Right atrium auricular region (tissue), 2 donors: ENCODE measurements at regions not wholly inside any gene's neighbourhood (a gene's known extent, or its start where the extent isn't known, plus 50 kb on each side); places are given as distances from the start of the nearest gene placed in this dataset.

Source experiments
- DNase-seq: peaks from one replicate; pipeline ENCODE4 v3.0.0-alpha.2; 2019; ENCODE audit warnings: low spot score
- H3K27ac ChIP-seq, 2 donors: fragments of 200-600 bp; sonication (generic); 1 replicate in 1 of 2; 2 replicates in 1 of 2; pipeline ENCODE4 v1.5.1; 2016 to 2019
- H3K27me3 ChIP-seq, 2 donors: fragments of 200-600 bp; sonication (generic); one replicate each; pipeline versions ENCODE4 v1.5.1 to v1.6.0; 2017 to 2019
- H3K36me3 ChIP-seq: fragments of 200-600 bp; sonication (generic); one replicate; pipeline ENCODE4 v1.5.1; 2016
- H3K4me1 ChIP-seq, 2 donors: fragments of 200-600 bp; sonication (generic); one replicate each; pipeline versions ENCODE4 v1.5.1 to v1.6.0; 2017 to 2019
- H3K4me3 ChIP-seq, 2 donors: fragments of 200-600 bp; sonication (generic); 1 replicate in 1 of 2; 2 replicates in 1 of 2; pipeline ENCODE4 v1.5.1; 2017 to 2019; ENCODE audit warnings: mild to moderate bottlenecking in 1 of 2, moderate library complexity in 1 of 2
- H3K9me3 ChIP-seq, 2 donors: fragments of 200-600 bp; sonication (generic); one replicate each; pipeline ENCODE4 v1.5.1; 2019
- TF ChIP-seq, protein P1 (sequence below), 2 donors: fragments of 200-600 bp; sonication (generic); IDR thresholded peaks; one replicate each; pipeline ENCODE4 v1.5.1; 2019; ENCODE audit warnings: antibody characterized with exemption in 2 of 2

DNA sequence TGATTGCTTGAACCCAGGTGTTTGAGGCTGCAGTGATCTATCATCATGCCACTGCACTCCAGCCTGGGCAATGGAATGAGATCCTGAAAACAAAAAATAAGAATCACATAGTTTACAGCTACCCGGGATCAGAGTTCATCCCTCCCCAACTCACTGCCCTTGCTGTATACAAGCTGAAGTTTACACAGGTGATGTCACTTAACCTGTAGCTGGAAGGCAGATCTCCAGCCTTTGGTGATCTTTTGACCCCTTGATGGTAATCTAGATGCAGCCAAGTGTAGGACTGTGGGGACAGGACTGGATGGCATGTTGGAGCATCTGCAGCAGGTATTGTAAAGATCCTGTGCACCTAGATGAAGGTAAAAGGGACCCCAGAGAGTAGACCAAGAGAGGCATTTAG, 66.7 kb upstream of the SLC14A2 start:
- Histone ChIP-seq H3K9me3 (no peaks in the 10 kb centered on the region), H3K36me3 (no peaks in the 10 kb centered on the region), H3K27ac (no peak overlapping the region), H3K27me3 (no peaks in the 10 kb centered on the region), H3K4me3 (no peak overlapping the region), H3K4me1 (no peaks in the 10 kb centered on the region)
- no peak for DNase-seq
- TF ChIP-seq, protein P1, sequence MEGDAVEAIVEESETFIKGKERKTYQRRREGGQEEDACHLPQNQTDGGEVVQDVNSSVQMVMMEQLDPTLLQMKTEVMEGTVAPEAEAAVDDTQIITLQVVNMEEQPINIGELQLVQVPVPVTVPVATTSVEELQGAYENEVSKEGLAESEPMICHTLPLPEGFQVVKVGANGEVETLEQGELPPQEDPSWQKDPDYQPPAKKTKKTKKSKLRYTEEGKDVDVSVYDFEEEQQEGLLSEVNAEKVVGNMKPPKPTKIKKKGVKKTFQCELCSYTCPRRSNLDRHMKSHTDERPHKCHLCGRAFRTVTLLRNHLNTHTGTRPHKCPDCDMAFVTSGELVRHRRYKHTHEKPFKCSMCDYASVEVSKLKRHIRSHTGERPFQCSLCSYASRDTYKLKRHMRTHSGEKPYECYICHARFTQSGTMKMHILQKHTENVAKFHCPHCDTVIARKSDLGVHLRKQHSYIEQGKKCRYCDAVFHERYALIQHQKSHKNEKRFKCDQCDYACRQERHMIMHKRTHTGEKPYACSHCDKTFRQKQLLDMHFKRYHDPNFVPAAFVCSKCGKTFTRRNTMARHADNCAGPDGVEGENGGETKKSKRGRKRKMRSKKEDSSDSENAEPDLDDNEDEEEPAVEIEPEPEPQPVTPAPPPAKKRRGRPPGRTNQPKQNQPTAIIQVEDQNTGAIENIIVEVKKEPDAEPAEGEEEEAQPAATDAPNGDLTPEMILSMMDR (IDR thresholded peaks at IDR 0.05), result no peak

GRCh38 chr18:45549290-45549689, 66.0 kb upstream of the SLC14A2 start:
- Histone ChIP-seq H3K4me1 (no peaks in the 10 kb centered on the region), H3K27me3 (no peaks in the 10 kb centered on the region), H3K36me3 (no peaks in the 10 kb centered on the region), H3K9me3 (no peaks in the 10 kb centered on the region), H3K27ac (no peak overlapping the region), H3K4me3 (no peak overlapping the region)
- TF ChIP-seq, protein P1 (IDR thresholded peaks at IDR 0.05), result no peak
- no peak for DNase-seq

DNA sequence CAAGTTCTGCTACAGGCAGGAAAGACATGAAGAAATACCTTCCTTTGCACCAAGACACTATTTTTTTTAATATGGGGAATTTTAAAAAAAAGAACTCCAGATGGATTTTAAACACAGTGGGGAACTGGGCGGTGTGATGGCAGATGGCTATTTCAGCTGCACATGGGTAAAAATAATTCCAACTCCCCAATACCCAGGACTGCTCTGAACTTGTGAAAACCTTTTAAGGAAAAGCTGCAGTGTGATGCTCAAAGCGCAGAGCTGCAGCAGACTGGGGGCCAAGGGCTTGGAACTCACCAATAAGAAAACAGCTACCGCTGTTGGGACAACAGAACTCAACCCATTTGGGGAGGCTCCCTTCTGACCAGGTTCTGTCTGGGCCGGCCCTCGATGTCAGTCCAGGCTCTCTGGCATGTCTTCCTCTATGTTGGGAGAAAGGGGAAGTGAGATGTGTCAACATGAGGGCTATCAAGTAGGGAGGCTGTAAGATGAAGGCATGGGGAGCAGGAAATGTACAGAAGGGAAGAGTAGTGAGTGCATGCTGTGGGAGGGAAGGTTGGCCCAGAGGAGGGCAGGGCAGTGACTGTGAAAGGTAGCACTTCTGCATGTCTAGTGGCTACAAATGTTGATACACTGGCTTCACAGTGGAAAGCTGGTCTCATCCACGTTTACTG, 64.0 kb upstream of the SLC14A2 start:
- no peaks in the 10 kb centered on the region for H3K36me3 ChIP-seq
- DNase-seq, result no peak
- no peak overlapping the region for H3K27ac ChIP-seq
- H3K4me3 ChIP-seq, result no peak overlapping the region
- H3K9me3 ChIP-seq, result no peaks in the 10 kb centered on the region
- H3K27me3 ChIP-seq, result no peaks in the 10 kb centered on the region
- no peaks in the 10 kb centered on the region for H3K4me1 ChIP-seq
- TF ChIP-seq, protein P1 (IDR thresholded peaks at IDR 0.05), result no peak

GRCh38 chr18:45553723-45554388, 61.4 kb upstream of the SLC14A2 start:
- Histone ChIP-seq H3K27me3 (no peaks in the 10 kb centered on the region), H3K4me3 (no peak overlapping the region), H3K4me1 (no peaks in the 10 kb centered on the region), H3K27ac (no peak overlapping the region), H3K36me3 (no peaks in the 10 kb centered on the region), H3K9me3 (no peaks in the 10 kb centered on the region)
- no peak for DNase-seq
- TF ChIP-seq, protein P1 (IDR thresholded peaks at IDR 0.05), result no peak

DNA sequence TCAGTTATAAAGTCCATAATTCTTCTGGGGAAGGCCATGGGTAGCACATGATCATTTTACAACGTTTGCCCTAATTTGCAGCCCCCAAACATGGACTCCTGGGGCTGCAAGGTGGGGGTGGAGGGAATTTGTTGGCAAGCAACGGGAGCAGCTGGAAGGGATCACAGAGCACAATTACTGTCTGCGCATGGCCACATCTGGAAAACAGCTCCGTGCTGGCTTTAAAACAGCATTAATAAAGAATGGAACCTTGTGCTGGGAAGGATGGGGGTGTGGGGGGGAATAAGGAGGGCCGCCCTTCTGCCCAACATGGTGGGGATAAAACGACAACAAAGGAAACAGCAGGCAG, 60.9 kb upstream of the SLC14A2 start:
- Histone ChIP-seq H3K4me3 (no peak overlapping the region), H3K27me3 (no peaks in the 10 kb centered on the region), H3K4me1 (no peaks in the 10 kb centered on the region), H3K27ac (no peak overlapping the region), H3K36me3 (no peaks in the 10 kb centered on the region), H3K9me3 (no peaks in the 10 kb centered on the region)
- TF ChIP-seq, protein P1 (IDR thresholded peaks at IDR 0.05), result no peak
- no peak for DNase-seq

DNA sequence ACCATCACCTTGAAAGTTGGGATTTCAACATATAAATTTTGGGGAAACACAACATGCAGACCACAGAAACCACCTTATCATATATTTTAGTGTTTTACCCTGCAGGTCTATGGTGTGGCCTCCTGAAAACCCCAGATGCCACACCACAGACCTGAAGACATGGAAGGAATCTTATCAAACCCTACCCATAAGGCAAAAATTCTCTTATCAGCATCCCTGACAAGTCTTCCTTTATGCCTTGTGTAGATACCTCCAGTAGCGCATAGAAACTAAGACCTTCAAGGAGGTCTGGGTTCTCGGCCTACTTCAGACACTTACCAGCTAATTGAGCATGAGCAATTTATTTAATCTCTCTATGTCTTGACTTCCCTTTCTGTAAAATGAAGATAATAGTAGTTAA, 59.1 kb upstream of the SLC14A2 start:
- Histone ChIP-seq H3K36me3 (no peaks in the 10 kb centered on the region), H3K27ac (no peak overlapping the region), H3K4me1 (peaks cover 0 to 4% of the 10 kb centered on the region in 2 donors), H3K27me3 (no peaks in the 10 kb centered on the region), H3K9me3 (no peaks in the 10 kb centered on the region), H3K4me3 (no peak overlapping the region)
- TF ChIP-seq, protein P1 (IDR thresholded peaks at IDR 0.05), result no peak
- no peak for DNase-seq
